BE2C (cell line): ENCODE measurements at regions not wholly inside any gene's neighbourhood (a gene's known extent, or its start where the extent isn't known, plus 50 kb on each side); places are given as distances from the start of the nearest gene placed in this dataset.

Experiments used
- DNase-seq: peaks from one replicate; pipeline ENCODE4 v3.0.0-alpha.2; 2020
- H3K27me3 ChIP-seq: fragments of 250-450 bp; sonication (Bioruptor Pico); 2 replicates; pipeline ENCODE4 v1.5.1; 2020; ENCODE audit warnings: mild to moderate bottlenecking
- H3K36me3 ChIP-seq: fragments of 250-450 bp; sonication (Bioruptor Pico); 2 replicates; pipeline ENCODE4 v1.5.1; 2020; ENCODE audit warnings: mild to moderate bottlenecking
- H3K4me1 ChIP-seq: fragments of 250-450 bp; sonication (Bioruptor Pico); 2 replicates; pipeline ENCODE4 v1.5.1; 2020
- H3K4me3 ChIP-seq: 2 replicates; pipeline ENCODE4 v1.5.1; 2011; ENCODE audit warnings: low read depth, low read length
- H3K9me3 ChIP-seq: fragments of 250-450 bp; sonication (Bioruptor Pico); 2 replicates; pipeline ENCODE4 v1.5.1; 2020
- TF ChIP-seq, protein P1 (sequence below): IDR thresholded peaks from 2 replicates; pipeline ENCODE4 v1.5.1; 2012; ENCODE audit warnings: mild to moderate bottlenecking, low read depth, low read length

DNA sequence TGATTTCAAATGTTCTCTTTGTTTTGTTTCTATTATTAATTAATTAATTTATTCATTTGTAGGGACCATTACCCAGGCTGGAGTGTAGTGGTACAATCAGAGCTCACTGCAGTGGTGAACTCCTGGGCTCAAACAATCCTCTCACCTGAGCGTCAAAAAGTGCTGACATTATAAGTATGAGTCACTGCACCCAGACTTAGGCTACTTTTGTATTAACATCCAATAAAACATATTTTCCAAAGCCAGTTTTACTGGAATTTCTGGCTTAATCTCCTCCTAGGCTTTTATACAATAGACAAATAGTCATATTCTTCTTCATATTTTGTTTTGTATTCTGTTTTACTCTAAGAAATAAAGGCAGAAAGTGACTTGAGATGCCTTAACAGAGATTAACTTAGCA is 749.6 kb downstream of the SLC16A7 start:
- TF ChIP-seq, protein P1, sequence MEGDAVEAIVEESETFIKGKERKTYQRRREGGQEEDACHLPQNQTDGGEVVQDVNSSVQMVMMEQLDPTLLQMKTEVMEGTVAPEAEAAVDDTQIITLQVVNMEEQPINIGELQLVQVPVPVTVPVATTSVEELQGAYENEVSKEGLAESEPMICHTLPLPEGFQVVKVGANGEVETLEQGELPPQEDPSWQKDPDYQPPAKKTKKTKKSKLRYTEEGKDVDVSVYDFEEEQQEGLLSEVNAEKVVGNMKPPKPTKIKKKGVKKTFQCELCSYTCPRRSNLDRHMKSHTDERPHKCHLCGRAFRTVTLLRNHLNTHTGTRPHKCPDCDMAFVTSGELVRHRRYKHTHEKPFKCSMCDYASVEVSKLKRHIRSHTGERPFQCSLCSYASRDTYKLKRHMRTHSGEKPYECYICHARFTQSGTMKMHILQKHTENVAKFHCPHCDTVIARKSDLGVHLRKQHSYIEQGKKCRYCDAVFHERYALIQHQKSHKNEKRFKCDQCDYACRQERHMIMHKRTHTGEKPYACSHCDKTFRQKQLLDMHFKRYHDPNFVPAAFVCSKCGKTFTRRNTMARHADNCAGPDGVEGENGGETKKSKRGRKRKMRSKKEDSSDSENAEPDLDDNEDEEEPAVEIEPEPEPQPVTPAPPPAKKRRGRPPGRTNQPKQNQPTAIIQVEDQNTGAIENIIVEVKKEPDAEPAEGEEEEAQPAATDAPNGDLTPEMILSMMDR: no peak
- H3K4me3 ChIP-seq: no peak overlapping the region
- no peaks in the 10 kb centered on the region for H3K4me1 ChIP-seq
- no peak for DNase-seq
- no peaks in the 10 kb centered on the region for H3K27me3 ChIP-seq
- H3K36me3 ChIP-seq: no peaks in the 10 kb centered on the region
- H3K9me3 ChIP-seq: no peaks in the 10 kb centered on the region; the same call in 1 of the 2 replicates

DNA sequence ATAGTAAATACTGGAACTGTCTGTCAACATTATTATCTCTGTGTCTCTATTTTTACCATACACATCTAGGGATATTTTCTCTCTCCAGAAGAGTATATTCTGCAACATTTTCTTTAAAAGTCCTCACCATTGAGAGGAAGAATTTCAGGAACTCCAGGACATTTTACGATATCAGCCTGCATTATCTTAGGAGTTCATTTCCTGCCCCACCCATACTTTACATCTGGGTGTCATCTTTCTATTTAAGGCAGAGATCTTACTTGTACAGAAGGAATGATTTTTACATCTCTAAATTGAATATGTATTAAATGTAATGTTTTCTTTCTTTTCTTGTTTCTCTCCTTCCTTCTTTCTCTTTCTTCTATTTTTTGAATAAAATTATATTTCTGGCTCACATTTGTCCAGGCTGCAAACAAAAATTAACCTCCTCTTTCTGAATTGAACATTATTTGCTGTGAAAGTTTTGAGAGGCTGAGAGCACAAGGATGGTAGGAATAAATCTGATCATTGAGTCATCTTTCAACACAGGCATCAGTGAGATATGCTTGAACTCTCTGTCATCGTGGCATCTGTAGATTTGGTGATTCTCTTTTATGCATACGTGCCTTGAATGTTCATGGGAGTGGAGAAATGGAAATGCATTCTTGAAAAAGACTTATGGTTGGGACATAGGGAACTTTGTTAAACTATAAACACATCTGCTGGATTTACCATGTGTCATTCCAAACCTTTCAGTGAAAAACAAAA is 753.6 kb downstream of the SLC16A7 start:
- no peaks in the 10 kb centered on the region for H3K27me3 ChIP-seq
- no peak overlapping the region for H3K4me3 ChIP-seq
- no peak for DNase-seq
- H3K4me1 ChIP-seq: no peaks in the 10 kb centered on the region
- no peaks in the 10 kb centered on the region; the same call in 1 of the 2 replicates for H3K9me3 ChIP-seq
- TF ChIP-seq, protein P1: no peak
- H3K36me3 ChIP-seq: no peaks in the 10 kb centered on the region

DNA sequence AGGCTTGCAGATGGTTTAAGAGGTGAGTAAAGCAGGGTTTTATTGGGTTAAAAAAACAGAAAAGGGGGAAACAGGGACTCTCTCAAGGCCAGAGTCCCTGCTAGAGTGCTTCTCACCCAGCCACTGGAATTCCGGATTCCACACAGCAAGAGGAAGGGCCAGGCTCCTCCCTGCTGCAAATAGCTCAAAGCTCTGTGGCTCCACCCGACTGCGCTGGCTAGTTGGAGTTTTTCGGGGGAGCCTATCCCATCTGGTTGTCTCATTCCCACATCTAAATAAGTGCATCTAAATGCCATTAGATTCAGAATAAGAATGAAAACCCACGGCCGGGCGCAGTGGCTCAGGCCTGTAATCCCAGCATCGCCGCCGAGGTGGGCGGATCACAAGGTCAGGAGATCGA is 791.5 kb downstream of the SLC16A7 start:
- TF ChIP-seq, protein P1: no peak
- Histone ChIP-seq H3K36me3 (no peaks in the 10 kb centered on the region), H3K27me3 (no peaks in the 10 kb centered on the region), H3K9me3 (no peaks in the 10 kb centered on the region), H3K4me1 (no peaks in the 10 kb centered on the region), H3K4me3 (no peak overlapping the region)
- DNase-seq: no peak

DNA sequence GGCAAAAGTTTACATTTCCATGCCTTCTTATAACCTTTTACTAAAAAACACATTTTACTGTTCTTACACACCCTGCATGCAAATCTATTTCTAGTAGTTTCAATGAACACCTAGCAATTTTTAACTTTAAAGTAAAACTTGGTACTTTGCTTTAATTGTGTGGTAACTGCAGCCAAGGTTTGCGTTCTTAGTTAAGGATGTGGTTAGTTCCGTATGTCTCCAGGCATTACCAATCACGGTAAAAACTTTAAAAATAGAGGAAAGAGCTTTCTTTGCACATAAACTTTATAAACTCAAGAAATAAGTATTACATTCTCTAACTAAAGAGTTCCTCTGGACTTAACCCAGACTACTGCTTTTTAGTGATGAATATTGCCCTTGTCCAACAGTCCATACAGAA is 795.2 kb downstream of the SLC16A7 start:
- no peaks in the 10 kb centered on the region for H3K4me1 ChIP-seq
- H3K9me3 ChIP-seq: no peaks in the 10 kb centered on the region
- TF ChIP-seq, protein P1: no peak

DNA sequence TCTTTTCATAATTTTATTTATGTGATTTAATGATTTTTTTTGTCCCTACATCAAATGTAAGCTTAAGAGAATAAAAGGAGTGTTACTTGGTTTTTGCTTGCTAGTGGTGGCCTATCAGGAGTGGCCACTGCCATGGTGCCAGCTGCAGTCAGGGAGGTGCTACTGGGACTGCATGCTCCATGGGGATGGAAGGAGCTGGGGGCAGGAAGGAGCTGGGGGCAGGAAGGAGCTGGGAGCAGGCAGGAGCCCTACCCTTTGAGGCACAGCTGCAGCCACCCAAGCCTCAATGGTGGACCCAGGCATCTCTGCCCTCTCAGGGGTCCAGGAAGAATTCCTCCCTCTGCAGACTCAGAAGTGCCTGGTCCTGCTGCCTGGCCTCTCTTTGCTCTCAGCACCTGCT is 796.0 kb downstream of the SLC16A7 start:
- Histone ChIP-seq H3K36me3 (no peaks in the 10 kb centered on the region), H3K4me3 (no peak overlapping the region), H3K27me3 (no peaks in the 10 kb centered on the region), H3K4me1 (no peaks in the 10 kb centered on the region), H3K9me3 (no peaks in the 10 kb centered on the region)
- no peak for DNase-seq
- TF ChIP-seq, protein P1: no peak

More for the DNA sequence above, 795.2 kb downstream of the SLC16A7 start:
- no peak overlapping the region for H3K4me3 ChIP-seq
- DNase-seq: no peak
- no peaks in the 10 kb centered on the region for H3K27me3 ChIP-seq
- H3K36me3 ChIP-seq: no peaks in the 10 kb centered on the region

DNA sequence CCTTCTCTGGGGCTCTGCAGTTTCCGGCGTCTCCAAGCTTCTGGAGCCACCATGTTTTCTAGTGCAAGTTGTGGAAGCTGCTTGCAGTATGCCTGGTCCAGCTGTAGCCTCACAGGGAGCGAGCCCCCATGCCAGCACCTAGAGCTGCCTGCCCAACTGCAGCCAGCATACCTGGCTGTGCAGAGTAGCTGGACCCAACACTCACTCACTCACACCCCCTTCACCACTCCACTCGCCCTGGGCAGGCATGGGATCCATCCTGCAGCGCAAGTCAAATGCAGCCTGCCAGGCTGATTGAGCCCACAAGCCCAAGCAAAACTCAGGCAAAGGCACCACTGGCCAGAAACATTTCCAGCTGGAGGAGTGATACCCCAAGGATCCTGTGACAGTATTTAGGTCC is 797.3 kb downstream of the SLC16A7 start:
- Histone ChIP-seq H3K4me3 (no peak overlapping the region), H3K9me3 (no peaks in the 10 kb centered on the region), H3K27me3 (no peaks in the 10 kb centered on the region), H3K4me1 (no peaks in the 10 kb centered on the region), H3K36me3 (no peaks in the 10 kb centered on the region)
- no peak for DNase-seq
- TF ChIP-seq, protein P1: no peak
